H1 (cell line): ENCODE measurements at regions not wholly inside any gene's neighbourhood (a gene's known extent, or its start where the extent isn't known, plus 50 kb on each side); places are given as distances from the start of the nearest gene placed in this dataset.

Experiments
- CTCF ChIA-PET: fragments of 300-600 bp; sonication (Branson Sonifier 250); formaldehyde crosslinking; loops from one replicate; lab custom pipeline; 2021; ENCODE audit not compliant: partially characterized antibody; lab: Charles Lee
- POLR2A ChIA-PET: fragments of 300-600 bp; sonication (Branson Sonifier 250); formaldehyde crosslinking; loops from one replicate; lab custom pipeline; 2021; ENCODE audit warnings: inconsistent platforms; ENCODE audit not compliant: partially characterized antibody; lab: Charles Lee
- DNase-seq, 2 experiments: peaks; one replicate each; pipeline versions ENCODE4 v3.0.0 to v3.0.0-alpha.2; 2010 to 2022; ENCODE audit warnings: low spot score in 2 of 2, low read depth in 1 of 2, mixed read lengths in 1 of 2
- FAIRE-seq: peaks from 2 replicates; lab custom pipeline; 2011; peaks lifted over from hg19 to GRCh38; lab: Jason Lieb, UNC
- H2AFZ ChIP-seq: 2 replicates; pipeline ENCODE4 v1.8.1; 2012; ENCODE audit warnings: low read length, inconsistent platforms
- H2AK5ac ChIP-seq: 2 replicates; pipeline ENCODE4 v1.6.1; 2013; ENCODE audit warnings: low read depth, low read length
- H2BK120ac ChIP-seq: replicated peaks from 2 replicates; pipeline ENCODE3; 2013; ENCODE audit warnings: low read depth, low read length, inconsistent platforms
- H2BK12ac ChIP-seq: 2 replicates; pipeline ENCODE4 v1.6.1; 2013; ENCODE audit warnings: low read depth, low read length
- H2BK15ac ChIP-seq: 2 replicates; pipeline ENCODE4 v1.6.1; 2013; ENCODE audit warnings: low read length
- H2BK20ac ChIP-seq: 2 replicates; pipeline ENCODE4 v1.6.1; 2013; ENCODE audit warnings: low read length
- H2BK5ac ChIP-seq: 2 replicates; pipeline ENCODE4 v1.6.1; 2013; ENCODE audit warnings: low read depth, low read length
- H3K14ac ChIP-seq: 2 replicates; pipeline ENCODE4 v1.6.1; 2013; ENCODE audit warnings: inconsistent platforms; ENCODE audit not compliant: insufficient read length
- H3K18ac ChIP-seq: 2 replicates; pipeline ENCODE4 v1.6.1; 2013; ENCODE audit warnings: low read length; ENCODE audit errors: extremely low read depth
- H3K23ac ChIP-seq: 2 replicates; pipeline ENCODE4 v1.6.1; 2013; ENCODE audit warnings: inconsistent platforms; ENCODE audit not compliant: insufficient read length
- H3K23me2 ChIP-seq: 2 replicates; pipeline ENCODE4 v1.6.1; 2013; ENCODE audit warnings: low read depth, low read length
- H3K27ac ChIP-seq: 2 replicates; pipeline ENCODE4 v1.6.1; 2011; ENCODE audit warnings: low read depth, low read length, inconsistent platforms
- H3K27me3 ChIP-seq, 4 experiments: replicated peaks in 1 of 4; 1 replicate in 1 of 4; 2 replicates in 3 of 4; pipeline versions ENCODE4 v1.6.1 to v1.8.1; 2011 to 2013; ENCODE audit warnings: low read length in 3 of 4, mild to moderate bottlenecking in 3 of 4, inconsistent platforms in 2 of 4, mixed read lengths in 2 of 4, moderate library complexity in 1 of 4; ENCODE audit not compliant: control insufficient read depth in 3 of 4, insufficient read depth in 3 of 4; ENCODE audit errors: extremely low read depth in 1 of 4
- H3K36me3 ChIP-seq, 4 experiments: 2 replicates each; pipeline versions ENCODE4 v1.6.1 to v1.8.1; 2011 to 2013; ENCODE audit warnings: mild to moderate bottlenecking in 4 of 4, low read length in 3 of 4, moderate library complexity in 2 of 4, control low read depth in 1 of 4, inconsistent platforms in 1 of 4; ENCODE audit not compliant: insufficient read depth in 4 of 4, control insufficient read depth in 2 of 4
- H3K4ac ChIP-seq: replicated peaks from 2 replicates; pipeline ENCODE3; 2013; ENCODE audit warnings: low read length, low read depth, mixed read lengths, inconsistent platforms; ENCODE audit not compliant: insufficient read length
- H3K4me1 ChIP-seq, 4 experiments: replicated peaks in 1 of 4; 1 replicate in 1 of 4; 2 replicates in 3 of 4; pipeline versions ENCODE4 v1.6.1 to v1.8.1; 2011 to 2013; ENCODE audit warnings: low read length in 3 of 4, inconsistent platforms in 2 of 4, mixed read lengths in 1 of 4; ENCODE audit not compliant: insufficient read depth in 4 of 4, control insufficient read depth in 3 of 4
- H3K4me2 ChIP-seq, 2 experiments: 2 replicates each; pipeline versions ENCODE4 v1.6.1 to v1.8.1; 2011 to 2013; ENCODE audit warnings: low read depth in 2 of 2, low read length in 2 of 2, control low read depth in 1 of 2, inconsistent platforms in 1 of 2, mild to moderate bottlenecking in 1 of 2; ENCODE audit not compliant: insufficient read depth in 1 of 2
- H3K4me3 ChIP-seq, 4 experiments: fragments of 200-600, 300-600 bp in 1 of 4; sonication (generic), shearing (Covaris generic), sonication (Bioruptor Twin) in 1 of 4; 2 replicates each; pipeline versions ENCODE4 v1.5.1 to v1.8.1; 2011 to 2016; ENCODE audit warnings: low read length in 4 of 4, low read depth in 3 of 4, control low read depth in 2 of 4, inconsistent platforms in 2 of 4, mild to moderate bottlenecking in 2 of 4, mixed read lengths in 1 of 4, moderate library complexity in 1 of 4; ENCODE audit not compliant: insufficient read depth in 2 of 4; ENCODE audit errors: extremely low read depth in 1 of 4
- H3K56ac ChIP-seq: replicated peaks from 2 replicates; pipeline ENCODE3; 2013; ENCODE audit warnings: low read depth, mild to moderate bottlenecking, mixed read lengths, low read length, inconsistent platforms; ENCODE audit not compliant: insufficient read length
- H3K79me1 ChIP-seq: 2 replicates; pipeline ENCODE4 v1.6.1; 2013; ENCODE audit warnings: low read depth, low read length, control low read depth
- H3K79me2 ChIP-seq, 2 experiments: 2 replicates each; pipeline versions ENCODE4 v1.6.1 to v1.8.1; 2012 to 2013; ENCODE audit warnings: low read length in 2 of 2, mild to moderate bottlenecking in 2 of 2, inconsistent platforms in 1 of 2; ENCODE audit not compliant: insufficient read depth in 2 of 2, control insufficient read depth in 1 of 2
- H3K9ac ChIP-seq, 4 experiments: replicated peaks in 1 of 4; 1 replicate in 1 of 4; 2 replicates in 3 of 4; pipeline versions ENCODE4 v1.6.1 to v1.8.1; 2011 to 2013; ENCODE audit warnings: low read depth in 3 of 4, low read length in 3 of 4, control low read depth in 2 of 4, mild to moderate bottlenecking in 2 of 4, moderate library complexity in 2 of 4, inconsistent platforms in 1 of 4; ENCODE audit errors: extremely low read depth in 1 of 4
- H3K9me3 ChIP-seq, 2 experiments: 2 replicates each; pipeline versions ENCODE4 v1.6.1 to v1.8.1; 2012 to 2013; ENCODE audit warnings: mild to moderate bottlenecking in 2 of 2, moderate library complexity in 2 of 2, control low read depth in 1 of 2, inconsistent platforms in 1 of 2, low read depth in 1 of 2, low read length in 1 of 2, mixed read lengths in 1 of 2; ENCODE audit not compliant: insufficient read depth in 2 of 2
- H4K20me1 ChIP-seq, 2 experiments: replicated peaks in 1 of 2; 2 replicates each; pipeline versions ENCODE3 to v1.8.1; 2011 to 2013; ENCODE audit warnings: inconsistent platforms in 2 of 2, low read length in 2 of 2, mild to moderate bottlenecking in 1 of 2; ENCODE audit not compliant: insufficient read depth in 2 of 2, control insufficient read depth in 1 of 2
- H4K5ac ChIP-seq: 2 replicates; pipeline ENCODE4 v1.6.1; 2013; ENCODE audit warnings: low read length, low read depth, mixed read lengths, inconsistent platforms; ENCODE audit not compliant: insufficient read length
- H4K8ac ChIP-seq: 2 replicates; pipeline ENCODE4 v1.8.0; 2013; ENCODE audit warnings: mild to moderate bottlenecking, moderate library complexity, low read length, inconsistent platforms; ENCODE audit not compliant: insufficient read depth; ENCODE audit errors: extremely low read depth
- H4K91ac ChIP-seq: replicated peaks from 2 replicates; pipeline ENCODE3; 2013; ENCODE audit warnings: low read length, mixed read lengths, inconsistent platforms; ENCODE audit not compliant: insufficient read length
- ATF2 ChIP-seq: IDR thresholded peaks from 2 replicates; pipeline ENCODE4 v1.6.1; 2012; ENCODE audit warnings: low read length, inconsistent platforms
- BRCA1 ChIP-seq: IDR thresholded peaks from 2 replicates; pipeline ENCODE4 v1.6.1; 2012; ENCODE audit warnings: low read depth, low read length, improper control_type of control experiment
- CBX8 ChIP-seq: fragments of 300-800, 300-1000 bp; sonication (generic); IDR thresholded peaks from 2 replicates; pipeline ENCODE4 v1.7.1; 2016; ENCODE audit warnings: low read depth, low read length, borderline replicate concordance
- CTBP2 ChIP-seq: IDR thresholded peaks from 2 replicates; pipeline ENCODE4 v1.7.0; 2011; ENCODE audit warnings: borderline replicate concordance, mild to moderate bottlenecking, moderate library complexity, mixed read lengths, low read length; ENCODE audit not compliant: insufficient read depth, insufficient read length
- FOSL1 ChIP-seq: IDR thresholded peaks from 2 replicates; pipeline ENCODE4 v1.6.1; 2011; ENCODE audit warnings: mild to moderate bottlenecking, low read depth, low read length, moderate library complexity; ENCODE audit not compliant: insufficient read depth
- GABPA ChIP-seq: IDR thresholded peaks from 2 replicates; pipeline ENCODE4 v1.6.1; 2011; ENCODE audit warnings: mild to moderate bottlenecking, low read length, moderate library complexity, borderline replicate concordance; ENCODE audit not compliant: insufficient read depth
- KDM5A ChIP-seq: fragments of 200-600 bp; IDR thresholded peaks from 2 replicates; pipeline ENCODE4 v1.7.1; 2012; ENCODE audit warnings: mild to moderate bottlenecking, low read length, inconsistent platforms, mixed read lengths
- POLR2A ChIP-seq, 2 experiments: IDR thresholded peaks; 1 replicate in 1 of 2; 2 replicates in 1 of 2; pipeline ENCODE4 v1.6.1; 2011; ENCODE audit warnings: low read depth in 2 of 2, low read length in 2 of 2, mild to moderate bottlenecking in 2 of 2; ENCODE audit errors: control extremely low read depth in 1 of 2
- RFX5 ChIP-seq: IDR thresholded peaks from 2 replicates; pipeline ENCODE4 v1.6.1; 2011; ENCODE audit warnings: low read depth, low read length, improper control_type of control experiment, borderline replicate concordance
- RXRA ChIP-seq: IDR thresholded peaks from 2 replicates; pipeline ENCODE4 v1.6.1; 2011; ENCODE audit warnings: low read depth, mild to moderate bottlenecking, low read length, moderate library complexity; ENCODE audit not compliant: insufficient read depth
- SIX5 ChIP-seq: IDR thresholded peaks from 2 replicates; pipeline ENCODE4 v1.6.1; 2011; ENCODE audit warnings: mild to moderate bottlenecking, low read depth, low read length
- SUZ12 ChIP-seq: fragments of 200-600 bp; sonication (generic); IDR thresholded peaks from 2 replicates; pipeline ENCODE4 v1.6.1; 2012; ENCODE audit warnings: mild to moderate bottlenecking, inconsistent platforms, low read length, moderate library complexity, mixed read lengths
- USF2 ChIP-seq: IDR thresholded peaks from 2 replicates; pipeline ENCODE4 v1.6.1; 2011; ENCODE audit warnings: low read length, improper control_type of control experiment
- WGBS, 2 experiments: shearing (Covaris generic) in 1 of 2; methylation state at CpG; one replicate each; pipeline versions ENCODE4 v1.1.6 to v1.1.7; 2013 to 2015; ENCODE audit warnings: low lambda C conversion rate in 2 of 2, mixed read lengths in 2 of 2, inconsistent platforms in 1 of 2, low coverage in 1 of 2, missing lambda C conversion rate in 1 of 2; ENCODE audit not compliant: insufficient replicate concordance in 2 of 2, insufficient coverage in 1 of 2, insufficient read length in 1 of 2; ENCODE audit errors: extremely low coverage in 1 of 2, missing lambda C conversion rate in 1 of 2; 5-methylcytosine and 5-hydroxymethylcytosine counted together

GRCh38 chr13:40228496-40228895 lies 437.9 kb downstream of the FOXO1 start:
- Histone ChIP-seq H4K5ac (no peak overlapping the region), H3K23me2 (0 out of 2 replicates have a peak, but pooled peaks cover 2% of the 10 kb centered on the region), H2AK5ac (no peak overlapping the region), H3K36me3 (no peaks in the 10 kb centered on the region), H3K9ac (no peak overlapping the region), H2BK15ac (no peak overlapping the region), H3K27me3 (no peaks in the 10 kb centered on the region), H2BK20ac (no peak overlapping the region), H3K79me1 (no peaks in the 10 kb centered on the region), H4K91ac (no peak overlapping the region), H2BK12ac (no peak overlapping the region), H3K23ac (no peak overlapping the region), H3K79me2 (no peaks in the 10 kb centered on the region), H3K9me3 (no peaks in the 10 kb centered on the region), H2AFZ (no peak overlapping the region), H3K18ac (no peak overlapping the region), H2BK5ac (no peak overlapping the region), H3K4me2 (no peak overlapping the region), H3K4ac (no peak overlapping the region), H4K20me1 (no peaks in the 10 kb centered on the region), H2BK120ac (no peak overlapping the region), H3K4me3 (no peak overlapping the region), H3K4me1 (no peaks in the 10 kb centered on the region), H4K8ac (no peak overlapping the region), H3K14ac (no peak overlapping the region), H3K56ac (no peak overlapping the region), H3K27ac (no peak overlapping the region)
- 93% methylated on average over 4 of the region's 4 CpGs; no CpG with 5 or more reads in 1 of the 2 experiments for WGBS, 2 experiments
- FAIRE-seq (no peak), DNase-seq (no peak)
- ChIA-PET POLR2A (no interaction called here), CTCF (no interaction called here)
- no peak for TF ChIP-seq CBX8
- no peak for TF ChIP-seq SIX5
- TF ChIP-seq POLR2A (IDR thresholded peaks at IDR 0.05; ENCODE audit: control extremely low read depth in 1 of 2, low read depth in 2 of 2, low read length in 2 of 2): no peak
- TF ChIP-seq FOSL1: no peak
- no peak for TF ChIP-seq CTBP2
- no peak for TF ChIP-seq KDM5A
- no peak for TF ChIP-seq USF2
- no peak for TF ChIP-seq RXRA
- no peak for TF ChIP-seq RFX5
- no peak for TF ChIP-seq GABPA
- TF ChIP-seq SUZ12: no peak
- TF ChIP-seq BRCA1: no peak
- TF ChIP-seq ATF2: no peak
- TF ChIP-seq, all 59 proteins: peak for 0
